Gastrocnemius medialis (tissue), 4 donors: ENCODE measurements at regions not wholly inside any gene's neighbourhood (a gene's known extent, or its start where the extent isn't known, plus 50 kb on each side); places are given as distances from the start of the nearest gene placed in this dataset.
A peak's percentile ranks its signal among the peaks of the same experiment; 100 is the strongest.

ENCODE experiments used
- ATAC-seq, 2 donors: fragments of 150-250 bp; one replicate each; pipeline ENCODE4 v1.9.1; 2016
- DNase-seq, 2 donors: peaks; one replicate each; pipeline ENCODE4 v3.0.0-alpha.2; 2019
- H3K27ac ChIP-seq, 4 donors: fragments of 200-600 bp; sonication (generic); 1 replicate in 1 of 4; 2 replicates in 3 of 4; pipeline ENCODE4 v1.5.1; 2016 to 2018; ENCODE audit warnings: mild to moderate bottlenecking in 2 of 4, moderate library complexity in 1 of 4
- H3K27me3 ChIP-seq, 3 donors: fragments of 200-600 bp; sonication (generic) in 2 of 3; 1 replicate in 1 of 3; 2 replicates in 2 of 3; pipeline versions ENCODE4 v1.5.1 to v1.6.0; 2016 to 2019; ENCODE audit warnings: mild to moderate bottlenecking in 1 of 3, moderate library complexity in 1 of 3
- H3K36me3 ChIP-seq, 2 donors: fragments of 200-600 bp; sonication (generic) in 1 of 2; one replicate each; pipeline ENCODE4 v1.5.1; 2017 to 2018
- H3K4me1 ChIP-seq, 2 donors: fragments of 200-600 bp; sonication (generic) in 1 of 2; one replicate each; pipeline ENCODE4 v1.5.1; 2016 to 2017; ENCODE audit warnings: mild to moderate bottlenecking in 2 of 2
- H3K4me3 ChIP-seq, 4 donors: fragments of 200-600 bp; sonication (generic) in 3 of 4; 1 replicate in 1 of 4; 2 replicates in 3 of 4; pipeline ENCODE4 v1.5.1; 2016 to 2019; ENCODE audit warnings: mild to moderate bottlenecking in 2 of 4
- H3K9me3 ChIP-seq, 3 donors: fragments of 200-600 bp; sonication (generic) in 2 of 3; 1 replicate in 1 of 3; 2 replicates in 2 of 3; pipeline ENCODE4 v1.5.1; 2016 to 2019
- CTCF ChIP-seq, 5 experiments: fragments of 450-650 bp in 3 of 5; fragments of 200-600 bp in 2 of 5; sonication (generic) in 2 of 5; IDR thresholded peaks in 4 of 5; conservative IDR thresholded peaks in 1 of 5; 1 replicate in 4 of 5; 2 replicates in 1 of 5; pipeline ENCODE4 v1.5.1; 2016 to 2019; ENCODE audit warnings: antibody characterized with exemption in 5 of 5, mild to moderate bottlenecking in 3 of 5, moderate library complexity in 3 of 5
- POLR2A ChIP-seq, 2 donors: fragments of 450-650 bp; IDR thresholded peaks; one replicate each; pipeline ENCODE4 v1.6.1; 2017; ENCODE audit warnings: antibody characterized with exemption in 2 of 2, mild to moderate bottlenecking in 2 of 2, moderate library complexity in 2 of 2
- in situ Hi-C, 4 donors: fragments of 200-750 bp; cut with MboI; loops; one replicate each; pipeline versions ENCODE4 v1.15.0 to v1.8.0; 2017; ENCODE audit warnings: low sequenced_read_pairs in 4 of 4
- intact Hi-C: fragments of 100-400 bp; cut with DNase I; formaldehyde crosslinking; loops from one replicate; pipeline ENCODE4 v1.15.1; 2023; ENCODE audit warnings: low total_unique reads

- peaks cover 4 to 10% of the 10 kb centered on the region in 2 donors for H3K4me1 ChIP-seq
- intact Hi-C loops (loop anchor here (5.0 to 10.0 kb wide), 2 partner anchors 103 to 401 kb away; partner anchors contain the start of gene RSPH3), in situ Hi-C loops (loop anchor here in 3 of 4 donors (10.0 to 25.0 kb wide), 2 partner anchors 61 to 393 kb away; partner anchors contain the start of gene TAGAP (in 1 of the 3))
Measured at GRCh38 chr6:159105716-159106115, 60.9 kb upstream of the TAGAP start.

GRCh38 chr6:159104931-159105330 lies 60.1 kb upstream of the TAGAP start:
- H3K9me3 ChIP-seq: no peaks in the 10 kb centered on the region
- no peaks in the 10 kb centered on the region for H3K36me3 ChIP-seq
- intact Hi-C loops (loop anchor here (1.0 to 10.0 kb wide), 3 partner anchors 63 to 400 kb away; partner anchors contain the start of gene RSPH3), in situ Hi-C loops (loop anchor here in 3 of 4 donors (10.0 to 25.0 kb wide), 2 partner anchors 60 to 393 kb away; partner anchors contain the start of gene TAGAP (in 1 of the 3))
- H3K4me1 ChIP-seq: peaks cover 4 to 7% of the 10 kb centered on the region in 2 donors
- no peak overlapping the region for H3K27ac ChIP-seq
- no peak overlapping the region for H3K4me3 ChIP-seq
- H3K27me3 ChIP-seq: no peaks in the 10 kb centered on the region
- ATAC-seq: no peak
- no peak for DNase-seq
- TF ChIP-seq POLR2A (IDR thresholded peaks at IDR 0.05): no peak
- no peak for TF ChIP-seq CTCF (IDR thresholded peaks at IDR 0.05 in 4 of 5, conservative IDR thresholded peaks at IDR 0.05 in 1 of 5)

More at GRCh38 chr6:159105716-159106115, 60.9 kb upstream of the TAGAP start:
- TF ChIP-seq POLR2A (IDR thresholded peaks at IDR 0.05) (no peak), CTCF (IDR thresholded peaks at IDR 0.05 in 4 of 5, conservative IDR thresholded peaks at IDR 0.05 in 1 of 5) (no peak)
- DNase-seq (no peak), ATAC-seq (no peak)
- Histone ChIP-seq H3K27me3 (no peaks in the 10 kb centered on the region), H3K9me3 (no peaks in the 10 kb centered on the region), H3K36me3 (no peaks in the 10 kb centered on the region), H3K4me3 (no peak overlapping the region), H3K27ac (no peak overlapping the region)

GRCh38 chr6:159104163-159104925 lies 59.6 kb upstream of the TAGAP start:
- Histone ChIP-seq H3K27ac (no peak overlapping the region), H3K36me3 (no peaks in the 10 kb centered on the region), H3K4me3 (no peak overlapping the region), H3K9me3 (no peaks in the 10 kb centered on the region), H3K4me1 (peaks cover 4 to 7% of the 10 kb centered on the region in 2 donors), H3K27me3 (no peaks in the 10 kb centered on the region)
- in situ Hi-C loops: loop anchor here in 3 of 4 donors (10.0 to 25.0 kb wide), 2 partner anchors 60 to 392 kb away; partner anchors contain the start of gene TAGAP (in 1 of the 3)
- DNase-seq (no peak), ATAC-seq (peak; percentile 83 to 84)
- intact Hi-C loops: loop anchor here (1.0 to 10.0 kb wide), 2 partner anchors 62 to 400 kb away; no protein-coding TSS in a partner anchor
- TF ChIP-seq CTCF (IDR thresholded peaks at IDR 0.05 in 4 of 5, conservative IDR thresholded peaks at IDR 0.05 in 1 of 5) (peak; percentile 48 to 84 (median 66)), POLR2A (IDR thresholded peaks at IDR 0.05) (no peak)

GRCh38 chr6:159103396-159104162 lies 58.8 kb upstream of the TAGAP start:
- no peak for TF ChIP-seq POLR2A (IDR thresholded peaks at IDR 0.05)
- TF ChIP-seq CTCF (IDR thresholded peaks at IDR 0.05 in 4 of 5, conservative IDR thresholded peaks at IDR 0.05 in 1 of 5): no peak
- DNase-seq (no peak), ATAC-seq (no peak)
- Histone ChIP-seq H3K4me1 (peaks cover 4 to 7% of the 10 kb centered on the region in 2 donors), H3K4me3 (no peak overlapping the region), H3K27ac (no peak overlapping the region), H3K36me3 (no peaks in the 10 kb centered on the region), H3K27me3 (no peaks in the 10 kb centered on the region), H3K9me3 (no peaks in the 10 kb centered on the region)
- intact Hi-C loops: loop anchor here (1.0 to 10.0 kb wide), 2 partner anchors 61 to 399 kb away; no protein-coding TSS in a partner anchor
- in situ Hi-C loops: loop anchor here in 3 of 4 donors (10.0 to 25.0 kb wide), 2 partner anchors 59 to 391 kb away; partner anchors contain the start of gene TAGAP (in 1 of the 3)
